NCI-H524 treated with DMSO at 0.1 percent for 48 hours (cell line): ENCODE measurements at regions not wholly inside any gene's neighbourhood (a gene's known extent, or its start where the extent isn't known, plus 50 kb on each side); places are given as distances from the start of the nearest gene placed in this dataset.

ENCODE experiments used
- DNase-seq: peaks from one replicate; lab custom pipeline; 2025; lab: John Stamatoyannopoulos, UW

- no peak for DNase-seq
Measured at GRCh38 chr2:204012072-204012653, 75.6 kb downstream of the ICOS start.

GRCh38 chr2:204015118-204015843 is 78.7 kb downstream of the ICOS start:
- no peak for DNase-seq

GRCh38 chr2:204018717-204019116 is 82.2 kb downstream of the ICOS start:
- DNase-seq = no peak

GRCh38 chr2:204019572-204020501 is 83.3 kb downstream of the ICOS start:
- no peak for DNase-seq

GRCh38 chr2:204021290-204022081 is 84.9 kb downstream of the ICOS start:
- DNase-seq = no peak

- DNase-seq = no peak
Measured at GRCh38 chr2:204022550-204022949, 86.0 kb downstream of the ICOS start.

GRCh38 chr2:204023088-204023487 is 86.5 kb downstream of the ICOS start:
- no peak for DNase-seq

GRCh38 chr2:204024503-204024902 is 87.9 kb downstream of the ICOS start:
- no peak for DNase-seq

GRCh38 chr2:204024906-204025475 is 88.4 kb downstream of the ICOS start:
- DNase-seq = no peak

- no peak for DNase-seq
Measured at GRCh38 chr2:204026294-204026693, 89.7 kb downstream of the ICOS start.

GRCh38 chr2:204027091-204027490 is 90.5 kb downstream of the ICOS start:
- DNase-seq = no peak

- no peak for DNase-seq
Measured at GRCh38 chr2:204030322-204030721, 93.8 kb downstream of the ICOS start.

GRCh38 chr2:204031056-204031455 is 94.5 kb downstream of the ICOS start:
- DNase-seq = no peak

- no peak for DNase-seq
Measured at GRCh38 chr2:204032301-204032700, 95.7 kb downstream of the ICOS start.

GRCh38 chr2:204033611-204034495 is 97.3 kb downstream of the ICOS start:
- no peak for DNase-seq

GRCh38 chr2:204036706-204037105 is 100.1 kb downstream of the ICOS start:
- DNase-seq = no peak

GRCh38 chr2:204037286-204037685 is 100.7 kb downstream of the ICOS start:
- no peak for DNase-seq

GRCh38 chr2:204039298-204039838 is 102.8 kb downstream of the ICOS start:
- DNase-seq = no peak

GRCh38 chr2:204040016-204040415 is 103.5 kb downstream of the ICOS start:
- DNase-seq = no peak

- DNase-seq = no peak
Measured at GRCh38 chr2:204042401-204042800, 105.8 kb downstream of the ICOS start.
